ENCODE measurements at regions not wholly inside any gene's neighbourhood (a gene's known extent, or its start where the extent isn't known, plus 50 kb on each side); places are given as distances from the start of the nearest gene placed in this dataset.

GRCh38 chr10:111175787-111176186 lies 99.0 kb downstream of the ADRA2A start:
- no peak for DNase-seq
- no peaks in the 10 kb centered on the region for H3K27me3 ChIP-seq (replicated peaks)
- H3K4me3 ChIP-seq (ENCODE audit: low read depth, low read length) = no peak overlapping the region
- no peak overlapping the region for H3K27ac ChIP-seq
- TF ChIP-seq CTCF (IDR thresholded peaks at IDR 0.05; ENCODE audit: low read depth, low read length, missing control alignments) = no peak
- H3K36me3 ChIP-seq (replicated peaks) = no peaks in the 10 kb centered on the region
- in situ Hi-C loops (cut with HindIII; ENCODE audit: low pct_ligation_motif_present, low sequenced_read_pairs) = no loop called here

- H3K27me3 ChIP-seq (replicated peaks) = no peaks in the 10 kb centered on the region
- no peak for TF ChIP-seq CTCF (IDR thresholded peaks at IDR 0.05; ENCODE audit: low read depth, low read length, missing control alignments)
- in situ Hi-C loops (cut with HindIII; ENCODE audit: low pct_ligation_motif_present, low sequenced_read_pairs) = no loop called here
Measured at GRCh38 chr10:111177379-111177778, 100.5 kb downstream of the ADRA2A start.

GRCh38 chr10:111179514-111179913 lies 102.7 kb downstream of the ADRA2A start:
- no peak for DNase-seq
- no peak overlapping the region for H3K27ac ChIP-seq
- no peaks in the 10 kb centered on the region for H3K36me3 ChIP-seq (replicated peaks)
- H3K4me3 ChIP-seq (ENCODE audit: low read depth, low read length) = no peak overlapping the region
- H3K27me3 ChIP-seq (replicated peaks) = no peaks in the 10 kb centered on the region
- in situ Hi-C loops (cut with HindIII; ENCODE audit: low pct_ligation_motif_present, low sequenced_read_pairs) = no loop called here
- no peak for TF ChIP-seq CTCF (IDR thresholded peaks at IDR 0.05; ENCODE audit: low read depth, low read length, missing control alignments)

More at GRCh38 chr10:111177379-111177778, 100.5 kb downstream of the ADRA2A start:
- no peak for DNase-seq
- Histone ChIP-seq H3K4me3 (ENCODE audit: low read depth, low read length) (no peak overlapping the region), H3K27ac (no peak overlapping the region), H3K36me3 (replicated peaks) (no peaks in the 10 kb centered on the region)

- in situ Hi-C loops (cut with HindIII; ENCODE audit: low pct_ligation_motif_present, low sequenced_read_pairs) = no loop called here
- no peak for DNase-seq
- no peaks in the 10 kb centered on the region for H3K27me3 ChIP-seq (replicated peaks)
- no peak overlapping the region for H3K4me3 ChIP-seq (ENCODE audit: low read depth, low read length)
- H3K36me3 ChIP-seq (replicated peaks) = no peaks in the 10 kb centered on the region
- TF ChIP-seq CTCF (IDR thresholded peaks at IDR 0.05; ENCODE audit: low read depth, low read length, missing control alignments) = no peak
- H3K27ac ChIP-seq = no peak overlapping the region
Measured at GRCh38 chr10:111186358-111186757, 109.5 kb downstream of the ADRA2A start.

- no peaks in the 10 kb centered on the region for H3K36me3 ChIP-seq (replicated peaks)
- no peak overlapping the region for H3K4me3 ChIP-seq (ENCODE audit: low read depth, low read length)
- H3K27me3 ChIP-seq (replicated peaks) = no peaks in the 10 kb centered on the region
- in situ Hi-C loops (cut with HindIII; ENCODE audit: low pct_ligation_motif_present, low sequenced_read_pairs) = no loop called here
- H3K27ac ChIP-seq = no peak overlapping the region
- DNase-seq = no peak
- TF ChIP-seq CTCF (IDR thresholded peaks at IDR 0.05; ENCODE audit: low read depth, low read length, missing control alignments) = no peak
Measured at GRCh38 chr10:111187096-111187495, 110.3 kb downstream of the ADRA2A start.

GRCh38 chr10:111199587-111199986 lies 122.8 kb downstream of the ADRA2A start:
- Histone ChIP-seq H3K36me3 (replicated peaks) (no peaks in the 10 kb centered on the region), H3K4me3 (ENCODE audit: low read depth, low read length) (no peak overlapping the region), H3K27ac (no peak overlapping the region), H3K27me3 (replicated peaks) (no peaks in the 10 kb centered on the region)
- DNase-seq = no peak
- in situ Hi-C loops (cut with HindIII; ENCODE audit: low pct_ligation_motif_present, low sequenced_read_pairs) = no loop called here
- TF ChIP-seq CTCF (IDR thresholded peaks at IDR 0.05; ENCODE audit: low read depth, low read length, missing control alignments) = no peak
